ENCODE measurements at regions not wholly inside any gene's neighbourhood (a gene's known extent, or its start where the extent isn't known, plus 50 kb on each side); places are given as distances from the start of the nearest gene placed in this dataset.
"Not testable (repeated sequence)": the region's sequence is repeated elsewhere in the genome, so short reads cannot be mapped to it uniquely, and the experiment has no call there.

GRCh38 chr1:228648647-228649383 lies 86.5 kb upstream of the RHOU start:
- no peak overlapping the region for H3K27ac ChIP-seq
- peaks cover 2% of the 10 kb centered on the region for H3K27me3 ChIP-seq (ENCODE audit: insufficient read depth, low read depth, severe bottlenecking)
- DNase-seq: no peak
- H3K36me3 ChIP-seq: no peaks in the 10 kb centered on the region
- TF ChIP-seq CTCF (IDR thresholded peaks at IDR 0.05; ENCODE audit: low read depth, low read length): no peak
- H3K9me3 ChIP-seq (ENCODE audit: severe bottlenecking): no peaks in the 10 kb centered on the region
- peak overlapping the region; percentile 48 for H3K4me3 ChIP-seq (ENCODE audit: low read depth, low read length)

- H3K27me3 ChIP-seq (ENCODE audit: insufficient read depth, low read depth, severe bottlenecking): peaks cover 2% of the 10 kb centered on the region
- no peaks in the 10 kb centered on the region for H3K36me3 ChIP-seq
Observed at GRCh38 chr1:228650141-228650540, 85.1 kb upstream of the RHOU start.

GRCh38 chr1:228650946-228651345 lies 84.3 kb upstream of the RHOU start:
- DNase-seq: no peak
- Histone ChIP-seq H3K9me3 (ENCODE audit: severe bottlenecking) (no peaks in the 10 kb centered on the region), H3K27me3 (ENCODE audit: insufficient read depth, low read depth, severe bottlenecking) (peaks cover 2% of the 10 kb centered on the region), H3K27ac (no peak overlapping the region), H3K36me3 (no peaks in the 10 kb centered on the region), H3K4me3 (ENCODE audit: low read depth, low read length) (no peak overlapping the region)
- no peak for TF ChIP-seq CTCF (IDR thresholded peaks at IDR 0.05; ENCODE audit: low read depth, low read length)

More at GRCh38 chr1:228650141-228650540, 85.1 kb upstream of the RHOU start:
- TF ChIP-seq CTCF (IDR thresholded peaks at IDR 0.05; ENCODE audit: low read depth, low read length): no peak
- DNase-seq: no peak
- Histone ChIP-seq H3K27ac (no peak overlapping the region), H3K9me3 (ENCODE audit: severe bottlenecking) (no peaks in the 10 kb centered on the region), H3K4me3 (ENCODE audit: low read depth, low read length) (no peak overlapping the region)

GRCh38 chr1:228652116-228652515 lies 83.2 kb upstream of the RHOU start:
- no peaks in the 10 kb centered on the region for H3K9me3 ChIP-seq (ENCODE audit: severe bottlenecking)
- H3K27ac ChIP-seq: no peak overlapping the region
- TF ChIP-seq CTCF (IDR thresholded peaks at IDR 0.05; ENCODE audit: low read depth, low read length): no peak
- H3K4me3 ChIP-seq (ENCODE audit: low read depth, low read length): no peak overlapping the region
- H3K27me3 ChIP-seq (ENCODE audit: insufficient read depth, low read depth, severe bottlenecking): peaks cover 2% of the 10 kb centered on the region
- DNase-seq: no peak
- no peaks in the 10 kb centered on the region for H3K36me3 ChIP-seq

GRCh38 chr1:228653057-228653456 lies 82.2 kb upstream of the RHOU start:
- DNase-seq; H3K4me3 ChIP-seq (ENCODE audit: low read depth, low read length); H3K27me3 ChIP-seq (ENCODE audit: insufficient read depth, low read depth, severe bottlenecking); H3K27ac ChIP-seq; H3K9me3 ChIP-seq (ENCODE audit: severe bottlenecking); H3K36me3 ChIP-seq: not testable (repeated sequence)

- H3K27me3 ChIP-seq (ENCODE audit: insufficient read depth, low read depth, severe bottlenecking): no peaks in the 10 kb centered on the region
- no peak for TF ChIP-seq CTCF (IDR thresholded peaks at IDR 0.05; ENCODE audit: low read depth, low read length)
Observed at GRCh38 chr1:228653748-228654147, 81.5 kb upstream of the RHOU start.

More at GRCh38 chr1:228653748-228654147, 81.5 kb upstream of the RHOU start:
- no peaks in the 10 kb centered on the region for H3K9me3 ChIP-seq (ENCODE audit: severe bottlenecking)
- no peaks in the 10 kb centered on the region for H3K36me3 ChIP-seq
- no peak overlapping the region for H3K4me3 ChIP-seq (ENCODE audit: low read depth, low read length)
- no peak overlapping the region for H3K27ac ChIP-seq
- DNase-seq: no peak

All from WERI-Rb-1 (cell line).